ENCODE measurements at regions not wholly inside any gene's neighbourhood (a gene's known extent, or its start where the extent isn't known, plus 50 kb on each side); places are given as distances from the start of the nearest gene placed in this dataset.

GRCh38 chr12:69019910-69020309 is 86.9 kb upstream of the CPM start:
- Histone ChIP-seq H3K4me1 (ENCODE audit: control insufficient read depth in 1 of 2, low read depth in 2 of 2) (no peaks in the 10 kb centered on the region), H3K27ac (no peak overlapping the region), H3K4me3 (no peak overlapping the region), H3K27me3 (replicated peaks; ENCODE audit: insufficient read depth) (no peaks in the 10 kb centered on the region), H3K36me3 (no peaks in the 10 kb centered on the region), H3K9me3 (no peaks in the 10 kb centered on the region)
- TF ChIP-seq CTCF (IDR thresholded peaks at IDR 0.05): no peak
- ATAC-seq (ENCODE audit: insufficient number of reproducible peaks, low FRiP score, low read depth) (no peak), DNase-seq (ENCODE audit: low spot score) (no peak)

- H3K9me3 ChIP-seq: no peaks in the 10 kb centered on the region
- TF ChIP-seq CTCF (IDR thresholded peaks at IDR 0.05): no peak
- no peak overlapping the region for H3K27ac ChIP-seq
- H3K27me3 ChIP-seq (replicated peaks; ENCODE audit: insufficient read depth): no peaks in the 10 kb centered on the region
- no peak for DNase-seq (ENCODE audit: low spot score)
- no peaks in the 10 kb centered on the region for H3K36me3 ChIP-seq
- ATAC-seq (ENCODE audit: insufficient number of reproducible peaks, low FRiP score, low read depth): no peak
- no peak overlapping the region for H3K4me3 ChIP-seq
- H3K4me1 ChIP-seq (ENCODE audit: control insufficient read depth in 1 of 2, low read depth in 2 of 2): no peaks in the 10 kb centered on the region
These were observed 89.7 kb upstream of the CPM start for GRCh38 chr12:69022674-69023073.

GRCh38 chr12:69023840-69024239 is 90.9 kb upstream of the CPM start:
- no peak for ATAC-seq (ENCODE audit: insufficient number of reproducible peaks, low FRiP score, low read depth)
- H3K27ac ChIP-seq: no peak overlapping the region
- H3K9me3 ChIP-seq: no peaks in the 10 kb centered on the region
- no peak for DNase-seq (ENCODE audit: low spot score)
- H3K36me3 ChIP-seq: no peaks in the 10 kb centered on the region
- no peaks in the 10 kb centered on the region for H3K4me1 ChIP-seq (ENCODE audit: control insufficient read depth in 1 of 2, low read depth in 2 of 2)
- no peak for TF ChIP-seq CTCF (IDR thresholded peaks at IDR 0.05)
- no peak overlapping the region for H3K4me3 ChIP-seq
- no peaks in the 10 kb centered on the region for H3K27me3 ChIP-seq (replicated peaks; ENCODE audit: insufficient read depth)

GRCh38 chr12:69024413-69024812 is 91.4 kb upstream of the CPM start:
- Histone ChIP-seq H3K9me3 (no peaks in the 10 kb centered on the region), H3K36me3 (no peaks in the 10 kb centered on the region), H3K27ac (no peak overlapping the region), H3K4me1 (ENCODE audit: control insufficient read depth in 1 of 2, low read depth in 2 of 2) (no peaks in the 10 kb centered on the region), H3K4me3 (no peak overlapping the region), H3K27me3 (replicated peaks; ENCODE audit: insufficient read depth) (no peaks in the 10 kb centered on the region)
- ATAC-seq (ENCODE audit: insufficient number of reproducible peaks, low FRiP score, low read depth) (no peak), DNase-seq (ENCODE audit: low spot score) (no peak)
- TF ChIP-seq CTCF (IDR thresholded peaks at IDR 0.05): no peak

GRCh38 chr12:69024907-69025306 is 91.9 kb upstream of the CPM start:
- DNase-seq (ENCODE audit: low spot score) (no peak), ATAC-seq (ENCODE audit: insufficient number of reproducible peaks, low FRiP score, low read depth) (no peak)
- no peak overlapping the region for H3K27ac ChIP-seq
- H3K4me3 ChIP-seq: no peak overlapping the region
- H3K36me3 ChIP-seq: no peaks in the 10 kb centered on the region
- H3K27me3 ChIP-seq (replicated peaks; ENCODE audit: insufficient read depth): no peaks in the 10 kb centered on the region
- TF ChIP-seq CTCF (IDR thresholded peaks at IDR 0.05): no peak
- no peaks in the 10 kb centered on the region for H3K9me3 ChIP-seq
- H3K4me1 ChIP-seq (ENCODE audit: control insufficient read depth in 1 of 2, low read depth in 2 of 2): no peaks in the 10 kb centered on the region
